ENCODE measurements at regions not wholly inside any gene's neighbourhood (a gene's known extent, or its start where the extent isn't known, plus 50 kb on each side); places are given as distances from the start of the nearest gene placed in this dataset.

- DNase-seq (ENCODE audit: low read depth, low spot score), result peak; percentile 13
These were observed 50.0 kb downstream of the JAKMIP3 start for GRCh38 chr10:132115732-132116131.

DNA sequence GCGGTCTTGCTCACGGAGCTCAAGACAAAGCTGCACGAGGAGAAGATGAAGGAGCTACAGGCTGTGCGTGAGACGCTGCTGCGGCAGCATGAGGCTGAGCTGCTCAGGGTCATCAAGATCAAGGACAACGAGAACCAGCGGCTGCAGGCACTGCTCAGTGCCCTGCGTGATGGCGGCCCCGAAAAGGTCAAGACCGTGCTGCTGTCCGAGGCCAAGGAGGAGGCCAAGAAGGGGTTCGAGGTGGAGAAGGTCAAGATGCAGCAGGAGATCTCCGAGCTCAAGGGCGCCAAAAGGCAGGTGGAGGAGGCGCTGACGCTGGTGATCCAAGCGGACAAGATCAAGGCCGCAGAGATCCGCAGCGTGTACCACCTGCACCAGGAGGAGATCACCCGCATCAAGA, 51.4 kb downstream of the JAKMIP3 start:
- no peak for DNase-seq (ENCODE audit: low read depth, low spot score)

GRCh38 chr10:132117636-132118190, 52.0 kb downstream of the JAKMIP3 start:
- no peak for DNase-seq (ENCODE audit: low read depth, low spot score)

DNA sequence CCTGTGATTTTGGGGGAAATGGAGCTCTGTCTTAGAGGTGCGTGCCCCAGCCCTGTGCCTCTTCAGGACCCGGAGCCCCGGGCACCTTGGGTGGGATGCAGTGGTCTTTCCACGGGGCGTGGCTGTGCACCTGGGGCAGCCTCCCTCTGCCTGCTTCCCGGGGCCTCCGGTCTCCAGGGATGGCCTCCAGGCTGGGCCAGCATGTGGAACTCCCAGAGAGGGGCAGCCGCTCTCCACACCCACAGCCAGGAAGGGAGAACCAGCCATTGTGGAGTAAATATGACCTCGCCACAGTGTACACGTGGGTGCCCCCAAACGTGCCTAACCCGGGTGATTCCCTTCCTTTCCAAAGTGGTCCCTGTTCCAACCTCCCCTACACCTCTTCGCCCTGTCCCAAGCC, 52.6 kb downstream of the JAKMIP3 start:
- DNase-seq (ENCODE audit: low read depth, low spot score), result no peak

GRCh38 chr10:132120200-132120599, 54.5 kb downstream of the JAKMIP3 start:
- DNase-seq (ENCODE audit: low read depth, low spot score), result no peak

DNA sequence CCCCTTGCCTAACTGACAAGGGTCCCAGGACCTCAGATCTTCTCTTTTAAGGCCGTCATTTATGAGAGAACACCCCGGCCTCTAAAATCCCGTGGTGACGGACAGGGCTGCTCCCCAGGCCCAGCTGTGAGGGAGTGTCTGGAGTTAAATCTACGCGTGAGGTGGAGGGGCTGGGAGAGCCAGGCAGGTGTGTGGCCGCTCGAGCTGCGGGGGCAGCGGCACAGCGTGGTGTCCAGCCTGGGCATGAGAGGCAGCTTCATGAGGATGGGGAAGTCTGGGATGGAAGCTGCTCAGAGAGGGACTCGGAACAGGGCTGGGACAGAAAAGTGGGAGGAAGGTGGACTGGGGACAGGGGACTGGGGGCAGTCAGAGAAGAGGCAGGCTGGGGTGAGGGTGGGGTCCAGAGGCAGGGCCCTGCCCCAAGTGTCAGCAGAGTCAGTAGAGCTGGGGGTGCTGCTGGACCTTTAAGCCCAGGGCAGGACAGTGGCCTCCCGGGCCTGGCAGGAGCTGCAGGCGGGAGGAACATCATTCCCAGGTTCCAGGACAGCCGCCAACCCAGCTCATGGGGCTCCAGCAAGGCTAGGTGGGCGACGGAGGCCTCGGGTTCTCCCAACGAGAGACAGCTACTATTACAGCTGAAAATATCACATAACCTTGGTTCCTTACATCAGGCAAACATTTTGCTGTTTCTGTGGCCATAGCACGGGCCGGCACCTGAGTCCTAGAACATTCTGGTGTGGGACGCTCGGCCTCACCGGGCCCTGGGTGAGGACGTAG, 55.2 kb downstream of the JAKMIP3 start:
- DNase-seq (ENCODE audit: low read depth, low spot score), result no peak

- no peak for DNase-seq (ENCODE audit: low read depth, low spot score)
These were observed 55.7 kb downstream of the JAKMIP3 start for GRCh38 chr10:132121511-132121830.

GRCh38 chr10:132122097-132122861, 56.5 kb downstream of the JAKMIP3 start:
- DNase-seq (ENCODE audit: low read depth, low spot score), result no peak

DNA sequence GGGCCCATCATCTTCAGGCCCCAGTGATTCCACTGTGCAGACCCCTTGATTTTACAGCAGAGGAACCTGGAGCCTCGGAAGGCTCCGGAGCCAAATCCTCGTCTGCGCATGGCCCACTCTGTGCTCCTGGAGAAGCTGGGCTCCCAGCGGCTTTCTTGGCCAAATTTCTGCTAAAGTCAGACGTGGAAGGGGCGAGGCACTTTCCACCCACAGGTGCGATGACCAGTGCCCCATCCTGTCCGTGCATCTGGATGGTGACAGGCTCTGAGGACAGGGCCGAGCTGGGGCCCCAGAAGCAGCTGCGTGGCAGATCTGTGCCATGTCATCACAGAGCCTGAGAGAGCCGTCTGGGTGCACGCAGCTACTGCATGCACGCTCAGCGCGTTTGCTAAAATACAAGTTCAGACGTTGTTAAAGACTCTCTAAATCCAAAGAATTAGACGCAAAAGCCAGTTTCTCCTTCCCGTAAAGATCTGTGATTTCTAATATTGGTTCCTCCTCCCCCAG, 57.2 kb downstream of the JAKMIP3 start:
- no peak for DNase-seq (ENCODE audit: low read depth, low spot score)

DNA sequence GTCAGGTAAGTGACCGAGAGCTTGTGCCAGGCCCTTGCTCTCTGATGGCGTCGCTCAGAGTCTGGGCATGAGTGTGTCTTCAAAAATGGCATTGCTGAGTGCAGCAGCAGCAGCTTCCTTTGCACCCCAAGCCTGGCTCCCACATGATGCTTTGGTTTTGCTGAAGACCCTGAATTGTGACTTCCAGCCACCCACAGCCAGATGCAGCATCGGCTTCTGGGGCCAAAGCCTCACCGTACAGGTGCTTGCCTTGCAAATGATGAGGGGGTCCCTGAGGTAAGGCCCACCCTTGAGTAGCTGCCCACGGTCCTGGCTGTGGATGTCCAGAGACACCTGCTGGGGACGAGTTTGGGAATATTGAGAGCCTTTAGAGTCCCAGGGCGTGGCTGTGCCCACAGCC, 57.9 kb downstream of the JAKMIP3 start:
- no peak for DNase-seq (ENCODE audit: low read depth, low spot score)

DNA sequence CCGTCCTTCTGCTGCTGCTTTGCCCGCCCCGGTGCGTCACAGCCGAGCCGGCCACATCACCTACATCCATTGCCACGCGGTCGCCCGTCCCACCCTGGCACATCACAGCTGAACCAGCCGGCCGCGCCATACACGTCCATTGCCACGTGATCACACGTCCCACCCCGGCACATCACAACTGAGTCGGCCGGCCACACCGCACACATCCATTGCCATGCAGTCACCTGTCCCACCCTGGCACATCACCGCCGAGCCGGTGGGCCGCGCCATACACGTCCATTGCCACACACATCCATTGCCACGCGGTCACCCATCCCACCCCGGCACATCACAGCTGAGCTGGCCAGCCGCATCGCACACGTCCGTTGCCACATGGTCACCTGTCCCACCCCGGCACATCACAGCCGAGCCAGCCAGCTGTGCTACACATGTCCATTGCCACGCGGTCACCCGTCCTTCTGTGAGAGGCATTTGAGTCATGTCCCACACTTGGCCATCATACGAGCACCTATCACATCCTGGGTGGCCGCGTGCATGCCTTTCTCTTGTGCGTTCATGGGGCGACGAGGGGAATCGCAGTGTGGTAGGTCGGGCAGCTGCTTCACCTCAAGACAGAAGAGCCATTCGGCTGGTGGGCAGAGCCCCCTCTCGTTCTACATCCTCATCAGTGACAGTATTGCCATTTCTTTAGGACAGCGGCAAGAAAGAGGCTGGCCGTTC, 58.6 kb downstream of the JAKMIP3 start:
- no peak for DNase-seq (ENCODE audit: low read depth, low spot score)

DNA sequence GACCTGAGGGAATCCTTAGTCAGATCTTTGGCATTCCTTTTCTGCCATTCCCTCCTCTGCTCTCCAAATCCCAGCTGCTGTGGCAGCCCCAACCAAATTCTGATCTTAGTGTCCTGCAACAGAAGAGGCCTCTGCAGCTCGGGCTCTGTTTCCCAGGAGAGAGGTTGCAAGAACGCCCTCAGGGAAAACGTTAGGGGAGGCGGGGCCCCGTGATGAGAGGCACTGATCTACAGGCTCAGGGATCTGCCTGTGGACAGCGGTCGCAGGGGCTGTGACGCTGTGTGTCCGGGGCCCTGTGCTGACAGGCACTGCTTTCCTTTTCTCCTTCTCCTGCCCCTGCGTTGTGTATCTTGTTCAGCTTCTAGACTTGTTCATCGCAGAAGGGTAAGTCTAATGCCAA, 57.3 kb upstream of the DPYSL4 start:
- no peak for DNase-seq (ENCODE audit: low read depth, low spot score)

GRCh38 chr10:132130286-132131265, 56.2 kb upstream of the DPYSL4 start:
- no peak for DNase-seq (ENCODE audit: low read depth, low spot score)

DNA sequence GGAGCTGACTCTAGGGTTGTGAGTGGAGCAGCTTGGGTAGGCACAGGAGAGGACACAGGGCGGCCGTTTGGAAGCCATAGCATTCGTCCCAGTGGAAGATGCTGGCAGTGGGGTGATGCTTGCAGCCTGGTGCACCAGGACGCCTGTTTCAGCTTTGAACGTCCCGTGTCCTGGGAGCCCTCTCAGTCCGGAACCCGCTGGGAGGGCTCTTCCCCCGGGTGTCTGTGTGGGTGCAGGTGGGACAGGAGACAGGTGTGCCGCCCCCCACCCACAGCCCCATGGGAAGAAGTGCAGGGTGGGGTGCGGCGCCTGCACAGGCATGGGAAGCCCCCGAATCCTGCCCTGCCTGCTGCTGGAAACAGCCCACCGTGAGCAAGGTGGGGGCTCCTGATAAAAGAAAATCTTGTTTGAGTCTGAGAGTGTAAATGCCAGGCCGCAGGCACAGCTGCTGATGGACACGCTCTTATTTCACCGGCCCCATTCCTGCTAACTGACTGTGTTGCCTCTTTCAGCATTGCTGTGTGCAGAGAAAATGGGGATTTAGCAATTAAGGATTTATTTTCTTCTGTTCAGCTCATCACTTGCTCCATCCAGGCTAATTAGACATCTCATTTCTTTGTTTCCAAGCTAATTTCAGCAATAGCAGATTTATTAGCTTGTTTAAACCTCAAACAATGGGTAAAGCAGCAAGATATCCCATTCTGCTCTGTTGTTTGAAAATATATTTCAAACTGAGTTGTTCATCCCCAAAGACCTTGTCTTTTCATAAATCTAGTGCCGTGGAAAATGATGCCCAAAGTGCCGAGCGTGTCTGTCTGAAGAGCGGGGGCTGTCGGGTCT, 54.9 kb upstream of the DPYSL4 start:
- DNase-seq (ENCODE audit: low read depth, low spot score), result no peak

DNA sequence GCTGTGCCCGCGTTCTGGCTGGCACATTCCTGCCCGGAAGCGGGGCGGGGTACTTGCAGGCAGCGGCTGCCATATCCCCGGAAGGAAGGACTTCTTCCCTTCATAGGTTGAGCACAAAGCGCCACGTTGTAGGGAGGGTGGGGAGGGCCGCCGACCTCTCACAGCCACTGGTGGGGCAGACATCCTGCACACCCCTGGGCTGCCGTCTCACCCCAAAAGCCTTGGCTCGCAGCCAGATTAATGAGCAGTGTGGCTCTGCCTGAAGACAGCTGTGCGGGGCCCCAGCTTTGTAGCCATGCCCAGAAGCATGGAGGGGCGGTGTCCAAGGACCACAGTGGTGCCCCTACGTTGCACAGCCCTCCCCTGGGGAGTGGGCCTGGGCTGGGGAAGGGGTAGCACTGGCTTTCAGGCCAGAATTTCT, 54.3 kb upstream of the DPYSL4 start:
- no peak for DNase-seq (ENCODE audit: low read depth, low spot score)

DNA sequence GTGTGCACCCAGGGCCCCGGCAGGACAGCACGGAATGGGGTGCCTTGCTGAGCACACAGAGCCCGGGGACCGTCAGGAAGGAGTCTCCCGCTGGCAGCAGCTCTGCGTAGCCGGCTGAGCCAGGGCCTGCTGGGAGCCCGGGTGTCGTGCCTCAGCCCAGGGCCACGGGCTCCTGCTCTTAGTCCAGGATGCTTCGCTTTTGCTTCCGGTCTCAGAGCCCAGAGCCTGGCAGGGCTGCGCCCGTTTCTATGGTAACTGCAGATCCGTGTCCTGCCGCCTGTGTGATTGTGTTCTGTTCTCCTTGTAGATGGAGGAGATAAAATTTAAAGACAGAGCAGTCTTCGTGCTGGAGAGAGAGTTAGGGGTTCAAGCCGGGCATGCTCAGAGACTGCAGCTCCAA, 53.7 kb upstream of the DPYSL4 start:
- no peak for DNase-seq (ENCODE audit: low read depth, low spot score)

DNA sequence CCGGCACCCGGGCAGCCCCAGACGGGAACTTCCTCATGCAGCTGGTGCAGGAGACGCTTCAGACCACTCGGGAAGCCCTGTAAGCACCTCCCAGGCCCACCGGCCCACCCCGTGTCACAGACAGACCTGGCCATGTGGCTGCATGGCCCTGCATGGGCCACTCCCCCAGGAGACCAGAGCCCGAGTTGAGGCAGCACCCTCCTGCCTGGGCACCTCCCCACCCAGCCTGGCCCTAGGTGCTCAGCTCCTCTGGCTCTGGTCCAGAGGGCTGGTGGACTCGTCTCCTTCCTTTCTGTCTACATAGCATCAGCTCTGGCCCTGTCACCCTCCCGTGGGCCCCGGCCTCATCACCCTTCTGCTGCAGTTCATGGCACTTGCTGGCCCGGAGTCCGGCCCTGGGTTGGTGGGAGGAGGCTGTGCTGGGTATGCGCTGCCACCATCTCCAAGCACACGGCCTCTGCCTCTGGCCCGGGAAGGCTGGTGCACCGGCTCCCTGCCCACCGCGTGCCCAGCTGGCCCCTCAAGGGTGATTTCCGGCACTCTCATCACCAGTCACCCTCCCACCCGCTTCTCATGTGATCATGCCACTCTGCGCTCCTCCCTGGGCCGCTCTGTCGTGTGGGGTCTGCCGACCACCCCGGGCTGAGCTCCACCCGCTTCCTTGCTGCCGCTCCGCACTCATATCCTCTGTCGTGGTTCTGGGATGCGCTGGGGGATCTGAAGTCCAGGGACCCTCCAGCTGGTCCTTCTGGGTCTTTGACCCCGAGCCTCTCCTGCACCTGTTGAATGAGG, 53.1 kb upstream of the DPYSL4 start:
- DNase-seq (ENCODE audit: low read depth, low spot score), result no peak

- DNase-seq (ENCODE audit: low read depth, low spot score), result no peak
These were observed 52.3 kb upstream of the DPYSL4 start for GRCh38 chr10:132134241-132135052.
